A549 (cell line): ENCODE measurements at regions not wholly inside any gene's neighbourhood (a gene's known extent, or its start where the extent isn't known, plus 50 kb on each side); places are given as distances from the start of the nearest gene placed in this dataset.

Source experiments
- ATAC-seq, 2 experiments: fragments of 200-7000 bp in 1 of 2; fragments of >200 bp in 1 of 2; cut with Nextera tagmentation in 1 of 2; cut with Tn5 transposase in 1 of 2; 3 replicates each; pipeline versions ENCODE4 v1.8.0 to v1.9.1; 2018 to 2020; ENCODE audit warnings: mild to moderate bottlenecking in 1 of 2, moderate library complexity in 1 of 2
- CTCF ChIA-PET: fragments of 300-600 bp; sonication (Branson Sonifier 250); formaldehyde crosslinking; extraction: SDS; loops from one replicate; lab custom pipeline; 2021; ENCODE audit warnings: antibody characterized with exemption, inconsistent platforms; lab: Yijun Ruan, JAX
- POLR2A ChIA-PET: fragments of 350-600 bp; formaldehyde crosslinking; extraction: SDS; loops from one replicate; lab custom pipeline; 2021; ENCODE audit warnings: antibody characterized with exemption, inconsistent platforms; lab: Yijun Ruan, JAX
- DNase-seq, 2 experiments: peaks; one replicate each; pipeline versions ENCODE4 v3.0.0 to v3.0.0-alpha.2; 2011 to 2016; ENCODE audit warnings: low read depth in 1 of 2, low spot score in 1 of 2
- FAIRE-seq: peaks from 2 replicates; lab custom pipeline; 2011; peaks lifted over from hg19 to GRCh38; lab: Jason Lieb, UNC
- H3K27ac ChIP-seq, 2 experiments: fragments of >200 bp; sonication (Bioruptor Twin); formaldehyde crosslinking; 3 replicates each; pipeline ENCODE4 v1.5.1; 2016 to 2017
- H3K4me1 ChIP-seq: fragments of >200 bp; sonication (Bioruptor Twin); formaldehyde crosslinking; 3 replicates; pipeline ENCODE4 v1.6.1; 2016
- H3K4me2 ChIP-seq: fragments of >200 bp; sonication (Bioruptor Twin); formaldehyde crosslinking; 3 replicates; pipeline ENCODE4 v1.6.1; 2016
- H3K4me3 ChIP-seq: fragments of >200 bp; sonication (Bioruptor Twin); formaldehyde crosslinking; 3 replicates; pipeline ENCODE4 v1.5.1; 2016
- H3K9me3 ChIP-seq: fragments of >200 bp; sonication (Bioruptor Twin); formaldehyde crosslinking; 3 replicates; pipeline ENCODE4 v1.6.1; 2016
- CBX2 ChIP-seq: fragments of 200-600 bp; sonication (generic); IDR thresholded peaks from 2 replicates; pipeline ENCODE4 v1.6.1; 2016; ENCODE audit warnings: low read depth, mild to moderate bottlenecking, borderline replicate concordance
- CHD4 ChIP-seq: fragments of 200-600 bp; sonication (generic); IDR thresholded peaks from 2 replicates; pipeline ENCODE4 v1.6.1; 2016; ENCODE audit warnings: antibody characterized with exemption, mild to moderate bottlenecking, borderline replicate concordance
- EHF ChIP-seq: fragments of 250-450 bp; sonication (Bioruptor Pico); IDR thresholded peaks from 2 replicates; pipeline ENCODE4 v1.5.0; 2020; ENCODE audit warnings: mild to moderate bottlenecking
- EHMT2 ChIP-seq: fragments of 200-600 bp; sonication (generic); IDR thresholded peaks from 2 replicates; pipeline ENCODE4 v1.6.1; 2016; ENCODE audit warnings: antibody characterized with exemption, low read depth, mild to moderate bottlenecking, moderate library complexity
- FOSL2 ChIP-seq, 2 experiments: fragments of 450-650 bp in 1 of 2; fragments of >200 bp in 1 of 2; sonication (Bioruptor Twin) in 1 of 2; formaldehyde crosslinking; IDR thresholded peaks; 2 replicates each; pipeline versions ENCODE4 v1.5.0 to v1.6.1; 2016 to 2020; ENCODE audit warnings: mild to moderate bottlenecking in 1 of 2, moderate library complexity in 1 of 2
- JUNB ChIP-seq: fragments of >200 bp; sonication (Bioruptor Twin); formaldehyde crosslinking; IDR thresholded peaks from 2 replicates; pipeline ENCODE4 v1.6.1; 2016
- KDM1A ChIP-seq: fragments of 200-600 bp; sonication (generic); IDR thresholded peaks from 2 replicates; pipeline ENCODE4 v1.6.1; 2016; ENCODE audit warnings: low read depth, mild to moderate bottlenecking
- MYC ChIP-seq: IDR thresholded peaks from 2 replicates; pipeline ENCODE4 v1.6.1; 2012; ENCODE audit warnings: mild to moderate bottlenecking, inconsistent platforms, low read length, improper control_type of control experiment, borderline replicate concordance
- POLR2A ChIP-seq: IDR thresholded peaks from 2 replicates; pipeline ENCODE4 v1.6.1; 2012; ENCODE audit warnings: mild to moderate bottlenecking, low read length
- RAD21 ChIP-seq, 2 experiments: fragments of >200 bp in 1 of 2; sonication (Bioruptor Twin) in 1 of 2; formaldehyde crosslinking in 1 of 2; IDR thresholded peaks in 1 of 2; conservative IDR thresholded peaks in 1 of 2; 2 replicates in 1 of 2; 3 replicates in 1 of 2; pipeline ENCODE4 v1.6.1; 2012 to 2018; ENCODE audit warnings: inconsistent platforms in 1 of 2
- REST ChIP-seq: fragments of 200-600 bp; sonication (generic); IDR thresholded peaks from 2 replicates; pipeline ENCODE4 v1.6.1; 2016; ENCODE audit warnings: antibody characterized with exemption, mild to moderate bottlenecking, moderate library complexity
- SMC3 ChIP-seq: fragments of >200 bp; sonication (Bioruptor Twin); formaldehyde crosslinking; IDR thresholded peaks from 3 replicates; pipeline ENCODE4 v1.6.1; 2018; ENCODE audit warnings: inconsistent platforms
- SREBF2 ChIP-seq: fragments of 450-650 bp; IDR thresholded peaks from 2 replicates; pipeline ENCODE4 v1.6.1; 2014; ENCODE audit warnings: mild to moderate bottlenecking, moderate library complexity
- TFCP2L1 ChIP-seq: fragments of 250-450 bp; sonication (Bioruptor Pico); IDR thresholded peaks from 2 replicates; pipeline ENCODE4 v1.5.0; 2021; ENCODE audit warnings: mild to moderate bottlenecking
- ZC3H11A ChIP-seq: fragments of 450-650 bp; IDR thresholded peaks from 2 replicates; pipeline ENCODE4 v1.6.1; 2014; ENCODE audit warnings: antibody characterized with exemption, mild to moderate bottlenecking
- ZFP36 ChIP-seq: fragments of 450-650 bp; IDR thresholded peaks from 2 replicates; pipeline ENCODE4 v1.6.1; 2014; ENCODE audit warnings: borderline replicate concordance; ENCODE audit not compliant: partially characterized antibody
- ZNF302 ChIP-seq: fragments of 250-450 bp; sonication (Bioruptor Pico); IDR thresholded peaks from 2 replicates; pipeline ENCODE4 v1.9.0; 2021; ENCODE audit warnings: inconsistent platforms, mild to moderate bottlenecking, moderate library complexity
- WGBS: methylation state at CpG from one replicate; pipeline ENCODE4 v1.1.6; 2017; ENCODE audit errors: missing lambda C conversion rate; 5-methylcytosine and 5-hydroxymethylcytosine counted together
- TF ChIP-seq, protein P1 (sequence below): fragments of 250-450 bp; sonication (Bioruptor Pico); IDR thresholded peaks from 2 replicates; pipeline ENCODE4 v1.5.0; 2021; ENCODE audit warnings: mild to moderate bottlenecking, moderate library complexity, borderline replicate concordance
- TF ChIP-seq, protein P2 (sequence below): fragments of >200 bp; sonication (Bioruptor Twin); formaldehyde crosslinking; IDR thresholded peaks from 3 replicates; pipeline ENCODE4 v1.5.1; 2016

GRCh38 chr2:19758658-19759057 is 143.1 kb downstream of the TTC32 start:
- TF ChIP-seq POLR2A (no peak), REST (no peak)
- Histone ChIP-seq H3K4me1 (no peaks in the 10 kb centered on the region), H3K9me3 (no peaks in the 10 kb centered on the region), H3K4me2 (no peak overlapping the region), H3K27ac (no peak overlapping the region), H3K4me3 (no peak overlapping the region)
- ATAC-seq, result no peak
- WGBS, result 63% methylated on average over 5 of the region's 5 CpGs
- DNase-seq, result no peak
- FAIRE-seq, result no peak
- CTCF ChIA-PET, result interaction anchor here (2.3 kb wide), 1 partner anchor 12 kb away, joined by 6 read pairs; no protein-coding TSS in a partner anchor
- POLR2A ChIA-PET, result no interaction called here

- no peak for FAIRE-seq
- H3K9me3 ChIP-seq, result no peaks in the 10 kb centered on the region
- 61% methylated on average over 3 of the region's 3 CpGs for WGBS
- POLR2A ChIA-PET, result no interaction called here
- TF ChIP-seq MYC (no peak), SMC3 (no peak), POLR2A (no peak), EHMT2 (no peak), ZFP36 (no peak), ZNF302 (CRISPR knock-in tag) (no peak), TFCP2L1 (no peak), SREBF2 (no peak), RAD21 (conservative IDR thresholded peaks at IDR 0.05 in 1 of 2, IDR thresholded peaks at IDR 0.05 in 1 of 2) (no peak), CBX2 (no peak), FOSL2 (IDR thresholded peaks at IDR 0.05) (no peak), FOSL2 (CRISPR knock-in tag; IDR thresholded peaks at IDR 0.05) (no peak), EHF (CRISPR knock-in tag) (no peak), CHD4 (no peak), JUNB (no peak), KDM1A (no peak), ZC3H11A (no peak)
- TF ChIP-seq, protein P1, sequence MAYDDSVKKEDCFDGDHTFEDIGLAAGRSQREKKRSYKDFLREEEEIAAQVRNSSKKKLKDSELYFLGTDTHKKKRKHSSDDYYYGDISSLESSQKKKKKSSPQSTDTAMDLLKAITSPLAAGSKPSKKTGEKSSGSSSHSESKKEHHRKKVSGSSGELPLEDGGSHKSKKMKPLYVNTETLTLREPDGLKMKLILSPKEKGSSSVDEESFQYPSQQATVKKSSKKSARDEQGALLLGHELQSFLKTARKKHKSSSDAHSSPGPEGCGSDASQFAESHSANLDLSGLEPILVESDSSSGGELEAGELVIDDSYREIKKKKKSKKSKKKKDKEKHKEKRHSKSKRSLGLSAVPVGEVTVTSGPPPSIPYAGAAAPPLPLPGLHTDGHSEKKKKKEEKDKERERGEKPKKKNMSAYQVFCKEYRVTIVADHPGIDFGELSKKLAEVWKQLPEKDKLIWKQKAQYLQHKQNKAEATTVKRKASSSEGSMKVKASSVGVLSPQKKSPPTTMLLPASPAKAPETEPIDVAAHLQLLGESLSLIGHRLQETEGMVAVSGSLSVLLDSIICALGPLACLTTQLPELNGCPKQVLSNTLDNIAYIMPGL (CRISPR knock-in tag), result no peak
- TF ChIP-seq, protein P2, sequence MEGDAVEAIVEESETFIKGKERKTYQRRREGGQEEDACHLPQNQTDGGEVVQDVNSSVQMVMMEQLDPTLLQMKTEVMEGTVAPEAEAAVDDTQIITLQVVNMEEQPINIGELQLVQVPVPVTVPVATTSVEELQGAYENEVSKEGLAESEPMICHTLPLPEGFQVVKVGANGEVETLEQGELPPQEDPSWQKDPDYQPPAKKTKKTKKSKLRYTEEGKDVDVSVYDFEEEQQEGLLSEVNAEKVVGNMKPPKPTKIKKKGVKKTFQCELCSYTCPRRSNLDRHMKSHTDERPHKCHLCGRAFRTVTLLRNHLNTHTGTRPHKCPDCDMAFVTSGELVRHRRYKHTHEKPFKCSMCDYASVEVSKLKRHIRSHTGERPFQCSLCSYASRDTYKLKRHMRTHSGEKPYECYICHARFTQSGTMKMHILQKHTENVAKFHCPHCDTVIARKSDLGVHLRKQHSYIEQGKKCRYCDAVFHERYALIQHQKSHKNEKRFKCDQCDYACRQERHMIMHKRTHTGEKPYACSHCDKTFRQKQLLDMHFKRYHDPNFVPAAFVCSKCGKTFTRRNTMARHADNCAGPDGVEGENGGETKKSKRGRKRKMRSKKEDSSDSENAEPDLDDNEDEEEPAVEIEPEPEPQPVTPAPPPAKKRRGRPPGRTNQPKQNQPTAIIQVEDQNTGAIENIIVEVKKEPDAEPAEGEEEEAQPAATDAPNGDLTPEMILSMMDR, result no peak
- TF ChIP-seq, all 56 proteins: peak for 0
- Histone ChIP-seq H3K27ac (no peak overlapping the region), H3K4me1 (no peaks in the 10 kb centered on the region), H3K4me3 (no peak overlapping the region), H3K4me2 (no peak overlapping the region)
- ATAC-seq, result no peak
- CTCF ChIA-PET, result interaction anchor here (2.3 kb wide), 1 partner anchor 11 kb away, joined by 6 read pairs; no protein-coding TSS in a partner anchor
- no peak for DNase-seq
Observed at GRCh38 chr2:19757586-19757985, 144.2 kb downstream of the TTC32 start.
